Panc1 (cell line): ENCODE measurements at regions not wholly inside any gene's neighbourhood (a gene's known extent, or its start where the extent isn't known, plus 50 kb on each side); places are given as distances from the start of the nearest gene placed in this dataset.

Experiments
- ATAC-seq: fragments of 200-7000 bp; cut with Tn5 transposase; 2 replicates; pipeline ENCODE4 v1.9.1; 2020; ENCODE audit warnings: mild to moderate bottlenecking, moderate library complexity
- BruUV-seq: library from RNA; stranded (reverse); fragments of 400-500 nt; replicated peaks from 2 replicates; lab custom pipeline; 2021; lab: Mats Ljungman, UMichigan
- CTCF ChIA-PET: fragments of 300-600 bp; sonication (Branson Sonifier 250); formaldehyde crosslinking; loops from one replicate; lab custom pipeline; 2022; ENCODE audit warnings: antibody characterized with exemption; lab: Charles Lee
- POLR2A ChIA-PET: fragments of 300-600 bp; sonication (Branson Sonifier 250); formaldehyde crosslinking; loops from one replicate; lab custom pipeline; 2022; ENCODE audit warnings: antibody characterized with exemption; lab: Charles Lee
- DNase-seq: peaks from one replicate; pipeline ENCODE4 v3.0.0-alpha.2; 2010; ENCODE audit warnings: low read depth, low spot score
- H3K27ac ChIP-seq: 2 replicates; pipeline ENCODE4 v1.5.1; 2011; ENCODE audit warnings: mild to moderate bottlenecking, low read length, inconsistent platforms
- H3K27me3 ChIP-seq: fragments of 200-500 bp; sonication (Bioruptor generic); 2 replicates; pipeline ENCODE4 v1.6.0; 2014; ENCODE audit warnings: low read length, inconsistent platforms; ENCODE audit not compliant: control insufficient read depth, insufficient read depth
- H3K36me3 ChIP-seq: fragments of 200-500 bp; sonication (Bioruptor generic); 2 replicates; pipeline ENCODE4 v1.5.1; 2014; ENCODE audit warnings: inconsistent platforms, mild to moderate bottlenecking, low read length, moderate library complexity; ENCODE audit not compliant: control insufficient read depth, insufficient read depth
- H3K4me1 ChIP-seq: 2 replicates; pipeline ENCODE4 v1.5.1; 2011; ENCODE audit warnings: inconsistent platforms, mild to moderate bottlenecking, low read length, moderate library complexity; ENCODE audit not compliant: control insufficient read depth, insufficient read depth
- H3K4me3 ChIP-seq, 2 experiments: 2 replicates each; pipeline ENCODE4 v1.5.1; 2011 to 2012; ENCODE audit warnings: low read depth in 2 of 2, low read length in 2 of 2, mild to moderate bottlenecking in 2 of 2, inconsistent platforms in 1 of 2, moderate library complexity in 1 of 2
- H3K9me3 ChIP-seq: fragments of 200-500 bp; sonication (Bioruptor generic); 2 replicates; pipeline ENCODE4 v1.5.1; 2014; ENCODE audit warnings: low read depth, mild to moderate bottlenecking, inconsistent platforms, low read length, moderate library complexity; ENCODE audit not compliant: control insufficient read depth, insufficient read depth
- CTCF ChIP-seq: fragments of 450-650 bp; IDR thresholded peaks from 2 replicates; pipeline ENCODE4 v1.5.1; 2017; ENCODE audit warnings: mild to moderate bottlenecking
- POLR2AphosphoS5 ChIP-seq: IDR thresholded peaks from 2 replicates; pipeline ENCODE4 v1.6.1; 2012; ENCODE audit warnings: mild to moderate bottlenecking, low read depth, low read length, moderate library complexity
- SIN3A ChIP-seq: IDR thresholded peaks from 2 replicates; pipeline ENCODE4 v1.6.1; 2012; ENCODE audit warnings: low read depth, mild to moderate bottlenecking, low read length, moderate library complexity, borderline replicate concordance; ENCODE audit not compliant: insufficient read depth
- TCF7L2 ChIP-seq: IDR thresholded peaks from 2 replicates; pipeline ENCODE4 v1.6.1; 2011; ENCODE audit warnings: mild to moderate bottlenecking, low read depth, low read length, inconsistent platforms
- in situ Hi-C: cut with HindIII; loops from 2 replicates; pipeline ENCODE4 v1.10.0; 2016; ENCODE audit warnings: low sequenced_read_pairs, low pct_unique_long_range_greater_than_20kb
- intact Hi-C: fragments of 100-400 bp; cut with micrococcal nuclease; formaldehyde crosslinking; loops from one replicate; pipeline ENCODE4 v1.10.0; 2022; ENCODE audit not compliant: unreplicated experiment
- TF ChIP-seq, protein P1 (sequence below), 2 experiments: IDR thresholded peaks; 2 replicates each; pipeline ENCODE4 v1.6.1; 2011 to 2012; ENCODE audit warnings: low read depth in 2 of 2, control low read depth in 1 of 2, low read length in 1 of 2, mild to moderate bottlenecking in 1 of 2, moderate library complexity in 1 of 2; ENCODE audit not compliant: insufficient read depth in 1 of 2

- ATAC-seq = no peak
These were observed 384.3 kb downstream of the METTL4 start for GRCh38 chr18:2186967-2187366.

GRCh38 chr18:2188258-2188657 lies 383.0 kb downstream of the METTL4 start:
- Histone ChIP-seq H3K27ac (no peak overlapping the region), H3K9me3 (no peaks in the 10 kb centered on the region), H3K27me3 (no peaks in the 10 kb centered on the region), H3K36me3 (no peaks in the 10 kb centered on the region), H3K4me3 (no peak overlapping the region), H3K4me1 (no peaks in the 10 kb centered on the region)
- ChIA-PET CTCF (no interaction called here), POLR2A (no interaction called here)
- BruUV-seq = no TSS peak
- DNase-seq (no peak), ATAC-seq (no peak)
- intact Hi-C loops (no loop called here), in situ Hi-C loops (no loop called here)
- TF ChIP-seq TCF7L2 = no peak

More at GRCh38 chr18:2186967-2187366, 384.3 kb downstream of the METTL4 start:
- Histone ChIP-seq H3K27me3 (no peaks in the 10 kb centered on the region), H3K36me3 (no peaks in the 10 kb centered on the region), H3K4me1 (no peaks in the 10 kb centered on the region), H3K27ac (no peak overlapping the region), H3K9me3 (no peaks in the 10 kb centered on the region), H3K4me3 (no peak overlapping the region)
- DNase-seq = no peak
- intact Hi-C loops (no loop called here), in situ Hi-C loops (no loop called here)
- CTCF ChIA-PET = no interaction called here
- TF ChIP-seq TCF7L2 = no peak
- TF ChIP-seq, protein P1, sequence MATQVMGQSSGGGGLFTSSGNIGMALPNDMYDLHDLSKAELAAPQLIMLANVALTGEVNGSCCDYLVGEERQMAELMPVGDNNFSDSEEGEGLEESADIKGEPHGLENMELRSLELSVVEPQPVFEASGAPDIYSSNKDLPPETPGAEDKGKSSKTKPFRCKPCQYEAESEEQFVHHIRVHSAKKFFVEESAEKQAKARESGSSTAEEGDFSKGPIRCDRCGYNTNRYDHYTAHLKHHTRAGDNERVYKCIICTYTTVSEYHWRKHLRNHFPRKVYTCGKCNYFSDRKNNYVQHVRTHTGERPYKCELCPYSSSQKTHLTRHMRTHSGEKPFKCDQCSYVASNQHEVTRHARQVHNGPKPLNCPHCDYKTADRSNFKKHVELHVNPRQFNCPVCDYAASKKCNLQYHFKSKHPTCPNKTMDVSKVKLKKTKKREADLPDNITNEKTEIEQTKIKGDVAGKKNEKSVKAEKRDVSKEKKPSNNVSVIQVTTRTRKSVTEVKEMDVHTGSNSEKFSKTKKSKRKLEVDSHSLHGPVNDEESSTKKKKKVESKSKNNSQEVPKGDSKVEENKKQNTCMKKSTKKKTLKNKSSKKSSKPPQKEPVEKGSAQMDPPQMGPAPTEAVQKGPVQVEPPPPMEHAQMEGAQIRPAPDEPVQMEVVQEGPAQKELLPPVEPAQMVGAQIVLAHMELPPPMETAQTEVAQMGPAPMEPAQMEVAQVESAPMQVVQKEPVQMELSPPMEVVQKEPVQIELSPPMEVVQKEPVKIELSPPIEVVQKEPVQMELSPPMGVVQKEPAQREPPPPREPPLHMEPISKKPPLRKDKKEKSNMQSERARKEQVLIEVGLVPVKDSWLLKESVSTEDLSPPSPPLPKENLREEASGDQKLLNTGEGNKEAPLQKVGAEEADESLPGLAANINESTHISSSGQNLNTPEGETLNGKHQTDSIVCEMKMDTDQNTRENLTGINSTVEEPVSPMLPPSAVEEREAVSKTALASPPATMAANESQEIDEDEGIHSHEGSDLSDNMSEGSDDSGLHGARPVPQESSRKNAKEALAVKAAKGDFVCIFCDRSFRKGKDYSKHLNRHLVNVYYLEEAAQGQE (IDR thresholded peaks at IDR 0.05; ENCODE audit: insufficient read depth in 1 of 2, low read depth in 2 of 2, low read length in 1 of 2) = no peak
- TF ChIP-seq POLR2AphosphoS5 = no peak
- no peak for TF ChIP-seq SIN3A
- TF ChIP-seq CTCF = no peak
- POLR2A ChIA-PET = no interaction called here
- no TSS peak for BruUV-seq

DNA sequence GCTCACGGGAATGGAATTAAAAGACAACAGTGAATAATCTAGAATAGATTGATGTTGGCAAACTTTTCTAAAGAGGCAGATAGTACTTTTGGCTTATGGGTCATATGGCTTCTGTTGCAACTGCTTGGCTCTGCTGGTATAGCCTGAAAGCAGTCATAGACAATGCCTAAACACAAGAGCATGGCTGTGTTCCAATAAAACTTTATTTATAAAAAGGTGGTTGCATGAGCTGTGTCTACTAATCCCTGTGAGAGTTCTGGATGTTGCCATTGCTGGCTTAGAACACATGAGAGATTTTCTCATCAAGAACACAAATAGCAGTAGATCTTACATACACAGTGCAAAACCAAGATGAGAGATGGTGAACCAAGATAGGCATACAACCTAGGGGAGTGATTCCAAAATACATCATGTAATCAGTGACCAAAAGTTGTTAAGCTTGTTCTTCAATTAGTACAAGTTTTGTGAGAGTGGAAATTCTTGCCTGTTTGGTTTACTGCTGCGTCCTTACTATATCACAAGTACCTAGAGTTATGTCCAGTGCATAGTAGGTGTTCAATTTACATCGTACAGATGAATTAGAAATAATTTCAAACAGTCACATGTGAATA lies 380.0 kb downstream of the METTL4 start:
- in situ Hi-C loops (no loop called here), intact Hi-C loops (no loop called here)
- Histone ChIP-seq H3K4me1 (no peaks in the 10 kb centered on the region), H3K27me3 (no peaks in the 10 kb centered on the region), H3K36me3 (no peaks in the 10 kb centered on the region), H3K27ac (no peak overlapping the region), H3K9me3 (no peaks in the 10 kb centered on the region), H3K4me3 (no peak overlapping the region)
- DNase-seq (no peak), ATAC-seq (no peak)
- TF ChIP-seq POLR2AphosphoS5 (no peak), TCF7L2 (no peak), CTCF (no peak), SIN3A (no peak)
- TF ChIP-seq, protein P1 (IDR thresholded peaks at IDR 0.05; ENCODE audit: insufficient read depth in 1 of 2, low read depth in 2 of 2, low read length in 1 of 2) = no peak
- no TSS peak for BruUV-seq
- ChIA-PET POLR2A (no interaction called here), CTCF (no interaction called here)
